ENCODE measurements at regions not wholly inside any gene's neighbourhood (a gene's known extent, or its start where the extent isn't known, plus 50 kb on each side); places are given as distances from the start of the nearest gene placed in this dataset.
"Not testable (repeated sequence)": the region's sequence is repeated elsewhere in the genome, so short reads cannot be mapped to it uniquely, and the experiment has no call there.

- not testable (repeated sequence) for TF ChIP-seq EZH2 (IDR thresholded peaks at IDR 0.05; ENCODE audit: low read length, unreplicated experiment); CTCF (conservative IDR thresholded peaks at IDR 0.05; ENCODE audit: low read depth, low read length); EZH2phosphoT487 (IDR thresholded peaks at IDR 0.05; ENCODE audit: borderline replicate concordance, low read length)
Observed at GRCh38 chr1:146443088-146443870, 214.5 kb upstream of the NOTCH2NLA start.

Data from PC-3 (cell line).